ENCODE measurements at regions not wholly inside any gene's neighbourhood (a gene's known extent, or its start where the extent isn't known, plus 50 kb on each side); places are given as distances from the start of the nearest gene placed in this dataset.

- H2AFZ ChIP-seq (ENCODE audit: low read length) = no peak overlapping the region
- H3K4me2 ChIP-seq (ENCODE audit: low read length) = no peak overlapping the region
- no peak overlapping the region for H3K27ac ChIP-seq (ENCODE audit: low read depth, low read length, poor library complexity, severe bottlenecking)
- H3K27me3 ChIP-seq (ENCODE audit: insufficient read depth, low read length) = no peaks in the 10 kb centered on the region
- H4K20me1 ChIP-seq (ENCODE audit: insufficient read depth, low read length) = no peaks in the 10 kb centered on the region
- no peaks in the 10 kb centered on the region for H3K4me1 ChIP-seq (ENCODE audit: insufficient read depth, low read length, severe bottlenecking)
- no peak for TF ChIP-seq EZH2 (IDR thresholded peaks at IDR 0.05; ENCODE audit: borderline replicate concordance, low read length)
- no peak overlapping the region for H3K4me3 ChIP-seq (ENCODE audit: low read depth, low read length, poor library complexity, severe bottlenecking)
- no peak overlapping the region for H3K9ac ChIP-seq (ENCODE audit: low read length)
- no peaks in the 10 kb centered on the region for H3K9me2 ChIP-seq (ENCODE audit: low read depth, low read length)
- no peaks in the 10 kb centered on the region for H3K36me3 ChIP-seq (ENCODE audit: insufficient read depth, low read length)
- H3K9me3 ChIP-seq (ENCODE audit: low read length) = no peaks in the 10 kb centered on the region
- no peaks in the 10 kb centered on the region for H3F3A ChIP-seq (ENCODE audit: insufficient read depth, low read length)
- no peaks in the 10 kb centered on the region for H3K79me2 ChIP-seq (ENCODE audit: insufficient read depth, low read length)
These were observed 163.4 kb upstream of the TSC22D1 start for GRCh38 chr13:44739539-44739938.

DNA sequence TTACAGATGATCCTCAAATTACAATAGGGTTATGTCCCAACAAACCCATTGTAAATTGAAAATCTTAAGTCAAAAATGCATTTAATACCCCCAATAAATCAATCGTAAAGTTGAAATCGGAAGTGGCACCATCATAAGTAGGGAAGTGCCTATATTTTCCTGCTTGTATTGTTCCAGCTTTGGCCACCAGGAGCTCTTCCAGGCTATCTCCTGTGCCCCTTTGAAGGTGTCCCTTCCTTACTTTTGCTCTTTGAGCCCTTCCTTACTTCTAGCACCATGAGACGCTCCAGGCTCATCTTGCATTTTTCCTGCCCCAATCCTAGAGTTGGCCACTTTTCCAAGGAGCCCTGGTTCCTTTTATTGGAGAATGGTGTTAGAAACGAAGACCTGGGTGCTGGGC is 163.0 kb upstream of the TSC22D1 start:
- Histone ChIP-seq H2AFZ (ENCODE audit: low read length) (no peak overlapping the region), H3K9me3 (ENCODE audit: low read length) (no peaks in the 10 kb centered on the region)

DNA sequence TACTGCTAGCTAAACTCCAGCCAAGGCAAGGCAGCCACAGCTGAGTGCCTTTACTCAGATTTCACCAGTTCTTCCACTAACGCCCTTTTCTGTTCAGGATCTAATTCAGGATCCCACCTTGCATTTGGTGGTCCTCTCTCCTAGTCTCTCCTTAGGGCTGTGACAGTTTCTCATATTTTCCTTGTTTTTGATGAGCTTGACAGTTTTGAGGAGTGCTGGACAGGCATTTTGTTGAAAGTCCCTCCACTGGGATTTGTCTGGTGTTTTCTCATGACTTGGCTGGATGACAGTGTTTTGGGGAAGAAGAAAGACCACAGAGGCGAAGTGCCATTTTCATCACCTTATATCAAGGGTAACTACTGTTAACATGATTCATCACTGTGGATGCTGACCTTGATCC is 162.3 kb upstream of the TSC22D1 start:
- no peak for TF ChIP-seq CTCF (IDR thresholded peaks at IDR 0.05; ENCODE audit: low read length)
- no peak for TF ChIP-seq EZH2 (IDR thresholded peaks at IDR 0.05; ENCODE audit: borderline replicate concordance, low read length)
- H3K4me3 ChIP-seq (ENCODE audit: low read depth, low read length, poor library complexity, severe bottlenecking) = no peak overlapping the region

More for the DNA sequence above, 163.0 kb upstream of the TSC22D1 start:
- no peaks in the 10 kb centered on the region for H3F3A ChIP-seq (ENCODE audit: insufficient read depth, low read length)
- no peak overlapping the region for H3K9ac ChIP-seq (ENCODE audit: low read length)
- no peaks in the 10 kb centered on the region for H3K4me1 ChIP-seq (ENCODE audit: insufficient read depth, low read length, severe bottlenecking)
- H3K4me2 ChIP-seq (ENCODE audit: low read length) = no peak overlapping the region
- H3K4me3 ChIP-seq (ENCODE audit: low read depth, low read length, poor library complexity, severe bottlenecking) = no peak overlapping the region
- no peaks in the 10 kb centered on the region for H4K20me1 ChIP-seq (ENCODE audit: insufficient read depth, low read length)
- TF ChIP-seq EZH2 (IDR thresholded peaks at IDR 0.05; ENCODE audit: borderline replicate concordance, low read length) (no peak), CTCF (IDR thresholded peaks at IDR 0.05; ENCODE audit: low read length) (no peak)
- H3K9me2 ChIP-seq (ENCODE audit: low read depth, low read length) = no peaks in the 10 kb centered on the region
- no peaks in the 10 kb centered on the region for H3K27me3 ChIP-seq (ENCODE audit: insufficient read depth, low read length)
- no peaks in the 10 kb centered on the region for H3K36me3 ChIP-seq (ENCODE audit: insufficient read depth, low read length)
- no peak overlapping the region for H3K27ac ChIP-seq (ENCODE audit: low read depth, low read length, poor library complexity, severe bottlenecking)
- no peaks in the 10 kb centered on the region for H3K79me2 ChIP-seq (ENCODE audit: insufficient read depth, low read length)

GRCh38 chr13:44735806-44736205 is 159.7 kb upstream of the TSC22D1 start:
- Histone ChIP-seq H3K9me3 (ENCODE audit: low read length) (no peaks in the 10 kb centered on the region), H4K20me1 (ENCODE audit: insufficient read depth, low read length) (no peaks in the 10 kb centered on the region), H3F3A (ENCODE audit: insufficient read depth, low read length) (no peaks in the 10 kb centered on the region), H3K4me3 (ENCODE audit: low read depth, low read length, poor library complexity, severe bottlenecking) (no peak overlapping the region), H3K4me2 (ENCODE audit: low read length) (no peak overlapping the region), H3K9ac (ENCODE audit: low read length) (no peak overlapping the region), H3K27ac (ENCODE audit: low read depth, low read length, poor library complexity, severe bottlenecking) (no peak overlapping the region), H2AFZ (ENCODE audit: low read length) (no peak overlapping the region), H3K36me3 (ENCODE audit: insufficient read depth, low read length) (no peaks in the 10 kb centered on the region), H3K79me2 (ENCODE audit: insufficient read depth, low read length) (no peaks in the 10 kb centered on the region), H3K9me2 (ENCODE audit: low read depth, low read length) (no peaks in the 10 kb centered on the region), H3K27me3 (ENCODE audit: insufficient read depth, low read length) (no peaks in the 10 kb centered on the region), H3K4me1 (ENCODE audit: insufficient read depth, low read length, severe bottlenecking) (no peaks in the 10 kb centered on the region)
- TF ChIP-seq CTCF (IDR thresholded peaks at IDR 0.05; ENCODE audit: low read length) = no peak
- TF ChIP-seq EZH2 (IDR thresholded peaks at IDR 0.05; ENCODE audit: borderline replicate concordance, low read length) = no peak

More for the DNA sequence above, 162.3 kb upstream of the TSC22D1 start:
- H3K4me2 ChIP-seq (ENCODE audit: low read length) = no peak overlapping the region
- no peaks in the 10 kb centered on the region for H4K20me1 ChIP-seq (ENCODE audit: insufficient read depth, low read length)
- H3K79me2 ChIP-seq (ENCODE audit: insufficient read depth, low read length) = no peaks in the 10 kb centered on the region
- H2AFZ ChIP-seq (ENCODE audit: low read length) = no peak overlapping the region
- no peaks in the 10 kb centered on the region for H3K9me3 ChIP-seq (ENCODE audit: low read length)
- no peaks in the 10 kb centered on the region for H3K9me2 ChIP-seq (ENCODE audit: low read depth, low read length)
- no peaks in the 10 kb centered on the region for H3K4me1 ChIP-seq (ENCODE audit: insufficient read depth, low read length, severe bottlenecking)
- H3F3A ChIP-seq (ENCODE audit: insufficient read depth, low read length) = no peaks in the 10 kb centered on the region
- no peak overlapping the region for H3K9ac ChIP-seq (ENCODE audit: low read length)
- no peak overlapping the region for H3K27ac ChIP-seq (ENCODE audit: low read depth, low read length, poor library complexity, severe bottlenecking)
- H3K36me3 ChIP-seq (ENCODE audit: insufficient read depth, low read length) = no peaks in the 10 kb centered on the region
- H3K27me3 ChIP-seq (ENCODE audit: insufficient read depth, low read length) = no peaks in the 10 kb centered on the region

Data from OCI-LY1 (cell line).